Chondrocyte (in vitro differentiated cells): ENCODE measurements at regions not wholly inside any gene's neighbourhood (a gene's known extent, or its start where the extent isn't known, plus 50 kb on each side); places are given as distances from the start of the nearest gene placed in this dataset.

Experiments
- DNase-seq: peaks from one replicate; pipeline ENCODE4 v3.0.0; 2021; ENCODE audit warnings: mixed read lengths, low spot score
- H3K27ac Mint-ChIP-seq: one replicate; pipeline ENCODE4 v1.8.0; 2021; ENCODE audit warnings: mild to moderate bottlenecking, moderate library complexity, mixed read lengths; ENCODE audit not compliant: unreplicated experiment
- H3K27me3 Mint-ChIP-seq: 2 replicates; pipeline ENCODE4 v1.8.0; 2021; ENCODE audit warnings: low read depth, mixed read lengths
- H3K36me3 Mint-ChIP-seq: 2 replicates; pipeline ENCODE4 v1.8.0; 2021; ENCODE audit warnings: low read depth, mixed read lengths
- H3K4me1 Mint-ChIP-seq: 2 replicates; pipeline ENCODE4 v1.8.0; 2021; ENCODE audit warnings: low read depth, mild to moderate bottlenecking, mixed read lengths
- H3K4me3 Mint-ChIP-seq: one replicate; pipeline ENCODE4 v1.8.0; 2021; ENCODE audit warnings: mild to moderate bottlenecking, moderate library complexity, mixed read lengths; ENCODE audit not compliant: unreplicated experiment
- H3K9me3 Mint-ChIP-seq: 2 replicates; pipeline ENCODE4 v1.8.0; 2021; ENCODE audit warnings: low read depth, mixed read lengths
- TF ChIP-seq, protein P1 (sequence below): fragments of 200-600 bp; sonication (generic); IDR thresholded peaks from 2 replicates; pipeline ENCODE4 v1.5.0; 2021; ENCODE audit warnings: antibody characterized with exemption, mild to moderate bottlenecking, moderate library complexity

DNA sequence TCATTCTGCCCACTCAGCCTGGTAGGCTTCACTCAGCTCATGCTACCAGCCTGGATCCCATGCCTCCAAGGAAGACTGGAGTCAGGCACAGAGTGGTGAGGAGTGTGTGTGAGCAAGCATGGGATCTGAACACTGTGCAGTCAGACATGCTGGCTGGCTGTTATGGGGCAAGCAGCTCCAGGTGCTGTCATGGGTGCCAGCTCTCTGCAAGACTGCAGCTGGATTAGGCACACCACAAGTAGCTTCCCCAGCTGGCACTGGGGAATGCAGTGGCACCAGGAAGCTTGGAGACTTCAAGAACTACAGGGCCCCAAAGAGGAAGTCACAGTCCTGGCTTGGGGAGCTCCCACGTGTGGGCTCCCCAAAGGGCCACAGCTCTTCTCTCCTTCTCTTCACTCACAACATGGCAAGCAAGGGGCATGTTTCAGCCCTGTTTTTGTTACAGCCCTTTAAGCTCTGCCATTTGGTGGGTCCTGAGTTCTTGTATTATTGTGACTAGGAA, 202.5 kb downstream of the VRK1 start:
- DNase-seq = no peak
- no peaks in the 10 kb centered on the region for H3K27me3 Mint-ChIP-seq
- no peaks in the 10 kb centered on the region for H3K36me3 Mint-ChIP-seq
- H3K4me3 Mint-ChIP-seq = no peak overlapping the region
- H3K4me1 Mint-ChIP-seq = no peaks in the 10 kb centered on the region
- no peak overlapping the region for H3K27ac Mint-ChIP-seq
- TF ChIP-seq, protein P1, sequence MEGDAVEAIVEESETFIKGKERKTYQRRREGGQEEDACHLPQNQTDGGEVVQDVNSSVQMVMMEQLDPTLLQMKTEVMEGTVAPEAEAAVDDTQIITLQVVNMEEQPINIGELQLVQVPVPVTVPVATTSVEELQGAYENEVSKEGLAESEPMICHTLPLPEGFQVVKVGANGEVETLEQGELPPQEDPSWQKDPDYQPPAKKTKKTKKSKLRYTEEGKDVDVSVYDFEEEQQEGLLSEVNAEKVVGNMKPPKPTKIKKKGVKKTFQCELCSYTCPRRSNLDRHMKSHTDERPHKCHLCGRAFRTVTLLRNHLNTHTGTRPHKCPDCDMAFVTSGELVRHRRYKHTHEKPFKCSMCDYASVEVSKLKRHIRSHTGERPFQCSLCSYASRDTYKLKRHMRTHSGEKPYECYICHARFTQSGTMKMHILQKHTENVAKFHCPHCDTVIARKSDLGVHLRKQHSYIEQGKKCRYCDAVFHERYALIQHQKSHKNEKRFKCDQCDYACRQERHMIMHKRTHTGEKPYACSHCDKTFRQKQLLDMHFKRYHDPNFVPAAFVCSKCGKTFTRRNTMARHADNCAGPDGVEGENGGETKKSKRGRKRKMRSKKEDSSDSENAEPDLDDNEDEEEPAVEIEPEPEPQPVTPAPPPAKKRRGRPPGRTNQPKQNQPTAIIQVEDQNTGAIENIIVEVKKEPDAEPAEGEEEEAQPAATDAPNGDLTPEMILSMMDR = no peak
- H3K9me3 Mint-ChIP-seq = peaks cover 6% of the 10 kb centered on the region

DNA sequence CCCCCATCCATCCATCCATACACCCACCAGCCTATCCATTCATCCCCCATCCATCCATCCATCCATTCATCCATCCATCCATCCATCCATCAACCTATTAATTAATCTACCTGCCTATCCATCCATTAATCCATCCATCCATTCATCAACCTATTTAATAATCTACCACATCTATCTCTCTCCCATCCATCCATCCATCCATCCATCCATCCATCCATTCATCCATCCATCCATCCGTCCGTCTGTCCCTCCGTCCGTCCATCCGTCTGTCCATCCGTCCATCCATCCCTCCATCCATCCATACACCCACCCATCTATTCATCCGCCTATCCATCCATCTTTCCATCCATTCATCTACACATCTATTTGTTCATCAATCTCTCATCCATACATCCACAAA, 205.3 kb downstream of the VRK1 start:
- Mint-ChIP-seq H3K9me3 (peaks cover 6% of the 10 kb centered on the region), H3K36me3 (no peaks in the 10 kb centered on the region)

DNA sequence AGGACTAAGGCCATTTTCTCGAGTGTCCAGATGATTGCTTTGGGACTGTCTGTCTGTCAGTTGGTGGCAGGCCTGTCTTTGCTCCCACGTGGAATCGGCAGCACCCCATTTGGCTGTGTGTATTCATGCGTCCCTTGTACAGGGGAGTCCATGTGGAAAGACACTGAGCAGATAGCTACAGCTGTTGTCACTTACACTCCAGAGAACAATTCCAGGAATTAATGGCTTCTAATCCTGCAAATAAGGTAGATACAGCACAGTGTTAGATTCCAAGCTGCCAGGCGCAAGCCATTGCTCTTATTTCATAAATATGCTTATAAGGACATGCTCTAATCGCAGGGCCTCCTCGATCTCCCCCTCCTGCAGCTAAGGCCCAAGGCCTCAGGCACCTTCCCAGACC, 208.8 kb downstream of the VRK1 start:
- H3K27ac Mint-ChIP-seq = no peak overlapping the region
- no peaks in the 10 kb centered on the region for H3K4me1 Mint-ChIP-seq
- H3K9me3 Mint-ChIP-seq = peaks cover 12% of the 10 kb centered on the region
- H3K36me3 Mint-ChIP-seq = no peaks in the 10 kb centered on the region
- no peak for DNase-seq
- H3K4me3 Mint-ChIP-seq = no peak overlapping the region
- TF ChIP-seq, protein P1 = no peak
- no peaks in the 10 kb centered on the region for H3K27me3 Mint-ChIP-seq

More for the DNA sequence above, 205.3 kb downstream of the VRK1 start:
- Mint-ChIP-seq H3K27me3 (no peaks in the 10 kb centered on the region), H3K4me3 (no peak overlapping the region), H3K27ac (no peak overlapping the region), H3K4me1 (no peaks in the 10 kb centered on the region)
- no peak for DNase-seq
- TF ChIP-seq, protein P1 = no peak

DNA sequence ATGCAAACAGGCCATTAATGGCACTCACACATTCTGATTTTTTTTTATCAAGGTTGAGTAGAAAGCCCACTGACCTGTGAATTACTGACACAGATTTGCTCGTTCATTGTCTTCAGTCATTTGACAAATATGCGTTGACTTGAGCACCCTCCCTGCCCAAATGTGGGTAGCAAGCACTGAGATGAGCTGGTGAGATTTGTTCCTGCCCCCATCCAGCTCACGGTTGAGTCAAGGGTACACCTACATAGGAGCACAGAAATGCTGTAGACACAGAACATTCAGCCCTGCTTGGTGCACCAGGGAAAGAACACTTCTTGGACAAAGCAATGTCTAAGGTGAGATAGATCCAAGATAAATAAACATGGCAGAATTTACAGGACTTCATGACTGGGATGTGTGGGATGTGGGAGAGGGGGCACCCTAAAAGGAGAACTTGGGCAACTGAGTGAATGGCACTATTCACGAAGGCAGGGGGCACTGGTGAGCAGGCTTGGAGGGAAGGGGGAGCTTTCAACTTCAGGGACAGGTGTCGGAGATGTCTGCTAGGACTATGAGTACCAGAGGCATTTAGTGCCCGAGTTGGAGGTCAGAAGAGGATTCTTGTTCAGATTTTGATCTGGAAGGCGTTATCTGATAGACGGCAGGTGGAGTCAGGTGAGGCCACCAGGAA, 213.4 kb downstream of the VRK1 start:
- H3K4me1 Mint-ChIP-seq = no peaks in the 10 kb centered on the region
- H3K36me3 Mint-ChIP-seq = no peaks in the 10 kb centered on the region
- no peak overlapping the region for H3K4me3 Mint-ChIP-seq
- H3K9me3 Mint-ChIP-seq = peaks cover 6% of the 10 kb centered on the region
- TF ChIP-seq, protein P1 = no peak
- H3K27ac Mint-ChIP-seq = no peak overlapping the region
- H3K27me3 Mint-ChIP-seq = no peaks in the 10 kb centered on the region
- DNase-seq = no peak

DNA sequence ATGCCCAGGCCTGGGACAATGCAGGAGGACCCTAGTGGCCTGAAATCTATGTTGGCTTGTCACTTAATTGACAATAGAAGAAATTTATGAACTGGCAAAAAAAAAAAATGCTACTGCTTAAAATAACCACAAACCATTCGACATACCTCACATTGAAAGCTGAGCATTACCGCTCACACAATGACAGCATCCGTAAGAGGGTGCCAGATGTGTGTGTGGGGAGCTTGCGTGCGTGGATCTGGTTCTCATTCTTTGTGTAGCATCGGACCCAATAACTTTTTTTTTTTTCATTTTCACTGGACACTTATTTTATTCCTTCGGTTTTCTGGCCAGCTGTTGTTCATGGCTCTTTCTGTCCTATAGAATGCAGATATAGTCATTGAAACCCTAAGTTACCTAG, 216.7 kb downstream of the VRK1 start:
- Mint-ChIP-seq H3K27ac (no peak overlapping the region), H3K4me3 (no peak overlapping the region), H3K36me3 (no peaks in the 10 kb centered on the region), H3K27me3 (no peaks in the 10 kb centered on the region), H3K4me1 (no peaks in the 10 kb centered on the region), H3K9me3 (peaks cover 8% of the 10 kb centered on the region)
- TF ChIP-seq, protein P1 = no peak
- DNase-seq = no peak
